AG10803 (cell line): ENCODE measurements at regions not wholly inside any gene's neighbourhood (a gene's known extent, or its start where the extent isn't known, plus 50 kb on each side); places are given as distances from the start of the nearest gene placed in this dataset.

Experiments
- DNase-seq: peaks from one replicate; pipeline ENCODE4 v3.0.0; 2010; ENCODE audit warnings: low read depth
- H3K4me3 ChIP-seq: 2 replicates; pipeline ENCODE4 v1.5.1; 2011; ENCODE audit warnings: mild to moderate bottlenecking, low read length, control low read depth
- CTCF ChIP-seq: conservative IDR thresholded peaks from 2 replicates; pipeline ENCODE4 v1.5.1; 2011; ENCODE audit warnings: mild to moderate bottlenecking, low read length, control low read depth, inconsistent platforms

GRCh38 chr21:28833609-28834008 lies 159.1 kb downstream of the LTN1 start:
- no peak for TF ChIP-seq CTCF
- no peak overlapping the region for H3K4me3 ChIP-seq
- DNase-seq, result no peak

- H3K4me3 ChIP-seq, result no peak overlapping the region
- no peak for TF ChIP-seq CTCF
- DNase-seq, result peak; percentile 18
Observed at GRCh38 chr21:28833182-28833581, 159.5 kb downstream of the LTN1 start.

GRCh38 chr21:28832715-28833061 lies 160.0 kb downstream of the LTN1 start:
- H3K4me3 ChIP-seq, result no peak overlapping the region
- DNase-seq, result no peak
- TF ChIP-seq CTCF, result no peak

DNA sequence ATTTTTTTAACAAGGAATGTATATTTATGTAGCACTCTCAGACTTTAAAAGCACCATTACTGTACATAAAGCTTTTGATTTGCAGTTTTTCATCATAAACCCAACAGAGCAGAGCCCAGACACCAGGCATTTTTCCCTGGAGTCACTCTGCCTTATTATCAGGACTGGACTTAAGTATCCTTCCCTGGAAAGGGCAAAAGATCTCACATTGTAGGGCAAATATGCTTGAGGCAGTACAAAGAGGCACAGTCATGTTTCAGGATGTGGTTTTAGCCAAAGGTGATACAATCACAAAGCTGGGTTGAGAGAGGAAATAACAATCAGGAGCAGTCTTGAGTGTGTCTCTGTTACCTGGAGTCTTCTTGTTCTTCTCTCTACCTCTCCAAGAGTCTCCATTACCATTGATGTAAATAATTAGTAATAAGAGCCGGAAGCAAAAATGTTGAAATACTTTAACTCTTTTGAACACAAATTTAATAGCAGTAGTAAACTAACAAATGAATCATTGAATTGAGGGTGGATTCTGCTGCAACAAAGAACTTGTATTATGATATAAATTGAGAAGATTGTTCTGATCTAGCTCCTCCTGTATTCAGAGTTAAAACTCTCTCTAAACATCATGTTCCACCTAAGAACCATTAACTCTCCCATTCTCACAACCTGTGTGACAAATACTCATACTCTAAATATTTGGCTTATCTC lies 160.5 kb downstream of the LTN1 start:
- TF ChIP-seq CTCF, result no peak
- H3K4me3 ChIP-seq, result no peak overlapping the region
- peak; percentile 15 for DNase-seq

DNA sequence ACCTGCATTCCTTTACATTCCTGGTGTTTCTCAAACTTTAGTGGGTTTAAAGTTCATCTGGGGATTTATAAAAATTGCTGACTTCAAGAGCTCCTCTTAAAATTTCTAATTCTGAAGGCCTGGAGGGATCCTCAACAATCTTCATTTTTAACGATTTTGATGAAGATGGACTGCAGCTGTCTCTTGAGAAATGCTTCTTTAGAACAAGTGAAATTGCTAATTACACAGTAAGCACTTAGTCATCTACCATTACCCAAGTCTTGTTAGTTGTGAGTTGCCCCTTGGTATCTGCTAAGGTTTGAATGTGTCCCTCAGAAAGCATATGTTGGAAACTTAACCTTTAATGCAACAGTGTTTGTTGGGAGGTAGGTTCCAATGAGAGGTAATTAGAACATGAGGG lies 163.7 kb downstream of the LTN1 start:
- no peak overlapping the region for H3K4me3 ChIP-seq
- no peak for TF ChIP-seq CTCF
- no peak for DNase-seq

DNA sequence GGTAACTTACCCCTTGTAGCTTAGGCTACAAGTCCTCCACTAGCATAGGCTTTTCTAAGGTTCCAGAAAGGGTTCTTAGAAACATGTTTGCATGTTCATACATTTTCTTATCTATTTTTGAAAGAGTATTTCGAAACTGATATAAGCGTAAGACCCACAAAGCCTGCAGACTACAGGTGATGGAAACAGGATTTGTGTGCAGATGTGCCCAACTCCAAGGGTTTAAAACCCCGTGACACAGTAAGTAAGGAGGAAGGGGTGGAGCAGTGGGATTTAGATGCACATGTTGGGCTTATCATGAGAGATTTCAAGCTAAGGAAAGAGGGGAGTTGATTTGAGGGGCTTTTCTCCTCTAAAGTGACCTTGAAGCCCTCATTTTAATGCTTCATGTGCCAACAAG lies 164.7 kb downstream of the LTN1 start:
- no peak for TF ChIP-seq CTCF
- no peak for DNase-seq
- no peak overlapping the region for H3K4me3 ChIP-seq

GRCh38 chr21:28827422-28827821 lies 165.3 kb downstream of the LTN1 start:
- H3K4me3 ChIP-seq, result no peak overlapping the region
- no peak for DNase-seq
- no peak for TF ChIP-seq CTCF
